Spleen (tissue), 7 donors: ENCODE measurements at regions not wholly inside any gene's neighbourhood (a gene's known extent, or its start where the extent isn't known, plus 50 kb on each side); places are given as distances from the start of the nearest gene placed in this dataset.
"Not testable (repeated sequence)": the region's sequence is repeated elsewhere in the genome, so short reads cannot be mapped to it uniquely, and the experiment has no call there.

Experiments
- POLR2A ChIP-seq, 3 donors: fragments of 450-650 bp; IDR thresholded peaks; one replicate each; pipeline ENCODE4 v1.5.1; 2017; ENCODE audit warnings: antibody characterized with exemption in 3 of 3, mild to moderate bottlenecking in 1 of 3
- POLR2AphosphoS5 ChIP-seq, 3 donors: sonication (generic); formaldehyde crosslinking; IDR thresholded peaks; one replicate each; pipeline ENCODE4 v1.5.1; 2017; ENCODE audit warnings: antibody characterized with exemption in 3 of 3
- TF ChIP-seq, protein P1 (sequence below), 11 experiments: fragments of 200-600 bp in 7 of 11; fragments of 450-650 bp in 4 of 11; sonication (generic) in 4 of 11; IDR thresholded peaks in 8 of 11; conservative IDR thresholded peaks in 3 of 11; 1 replicate in 7 of 11; 2 replicates in 4 of 11; pipeline versions ENCODE4 v1.4.0 to v1.8.0; 2016 to 2021; ENCODE audit warnings: antibody characterized with exemption in 11 of 11, inconsistent platforms in 4 of 11, mild to moderate bottlenecking in 1 of 11
- donor health status: DM: no; HTN: no; CAD: no; lungs with moderate emphysema.
- donor health status: DM: no; HTN: no; CAD: no.
- donor health status: DM: no; HTN: no; CAD: no.

DNA sequence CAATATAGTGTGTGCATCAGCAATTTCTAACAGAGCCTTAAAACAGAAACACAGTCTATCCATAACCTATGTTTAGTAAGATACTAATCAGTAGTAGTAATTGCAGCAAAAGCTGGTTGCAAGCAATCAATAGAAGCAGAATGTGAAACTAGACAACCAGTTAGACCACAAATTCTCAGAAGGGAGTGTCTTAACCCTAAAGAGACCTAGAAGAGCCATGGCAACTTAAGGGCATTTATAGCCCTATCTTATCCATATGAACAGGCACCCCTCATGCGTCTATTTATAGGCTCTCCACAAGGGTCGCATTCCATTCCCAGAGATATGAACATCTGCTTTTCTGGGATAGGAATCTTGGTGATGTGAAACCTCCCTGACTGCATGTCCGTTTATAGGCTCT, 188.1 kb upstream of the RAI14 start:
- TF ChIP-seq, protein P1, sequence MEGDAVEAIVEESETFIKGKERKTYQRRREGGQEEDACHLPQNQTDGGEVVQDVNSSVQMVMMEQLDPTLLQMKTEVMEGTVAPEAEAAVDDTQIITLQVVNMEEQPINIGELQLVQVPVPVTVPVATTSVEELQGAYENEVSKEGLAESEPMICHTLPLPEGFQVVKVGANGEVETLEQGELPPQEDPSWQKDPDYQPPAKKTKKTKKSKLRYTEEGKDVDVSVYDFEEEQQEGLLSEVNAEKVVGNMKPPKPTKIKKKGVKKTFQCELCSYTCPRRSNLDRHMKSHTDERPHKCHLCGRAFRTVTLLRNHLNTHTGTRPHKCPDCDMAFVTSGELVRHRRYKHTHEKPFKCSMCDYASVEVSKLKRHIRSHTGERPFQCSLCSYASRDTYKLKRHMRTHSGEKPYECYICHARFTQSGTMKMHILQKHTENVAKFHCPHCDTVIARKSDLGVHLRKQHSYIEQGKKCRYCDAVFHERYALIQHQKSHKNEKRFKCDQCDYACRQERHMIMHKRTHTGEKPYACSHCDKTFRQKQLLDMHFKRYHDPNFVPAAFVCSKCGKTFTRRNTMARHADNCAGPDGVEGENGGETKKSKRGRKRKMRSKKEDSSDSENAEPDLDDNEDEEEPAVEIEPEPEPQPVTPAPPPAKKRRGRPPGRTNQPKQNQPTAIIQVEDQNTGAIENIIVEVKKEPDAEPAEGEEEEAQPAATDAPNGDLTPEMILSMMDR (IDR thresholded peaks at IDR 0.05 in 8 of 11, conservative IDR thresholded peaks at IDR 0.05 in 3 of 11), result not testable (repeated sequence)
- TF ChIP-seq POLR2A, POLR2AphosphoS5 (IDR thresholded peaks at IDR 0.05): not testable (repeated sequence)
